ENCODE measurements at regions not wholly inside any gene's neighbourhood (a gene's known extent, or its start where the extent isn't known, plus 50 kb on each side); places are given as distances from the start of the nearest gene placed in this dataset.

GRCh38 chr22:22716136-22716665 lies 71.8 kb downstream of the GGTLC2 start:
- Histone ChIP-seq H3K79me2 (no peaks in the 10 kb centered on the region), H3K4me1 (no peaks in the 10 kb centered on the region), H3K9ac (no peak overlapping the region), H3K9me3 (ENCODE audit: control insufficient read depth, low read length) (no peaks in the 10 kb centered on the region), H3K36me3 (ENCODE audit: control insufficient read depth, insufficient read depth, low read length) (no peaks in the 10 kb centered on the region), H3K4me3 (ENCODE audit: low read depth, low read length) (no peak overlapping the region), H3K27ac (no peak overlapping the region), H2AFZ (no peak overlapping the region), H3K27me3 (ENCODE audit: control insufficient read depth, insufficient read depth, low read length) (no peaks in the 10 kb centered on the region), H3K4me2 (ENCODE audit: low read length) (no peak overlapping the region)
- TF ChIP-seq, protein P1, sequence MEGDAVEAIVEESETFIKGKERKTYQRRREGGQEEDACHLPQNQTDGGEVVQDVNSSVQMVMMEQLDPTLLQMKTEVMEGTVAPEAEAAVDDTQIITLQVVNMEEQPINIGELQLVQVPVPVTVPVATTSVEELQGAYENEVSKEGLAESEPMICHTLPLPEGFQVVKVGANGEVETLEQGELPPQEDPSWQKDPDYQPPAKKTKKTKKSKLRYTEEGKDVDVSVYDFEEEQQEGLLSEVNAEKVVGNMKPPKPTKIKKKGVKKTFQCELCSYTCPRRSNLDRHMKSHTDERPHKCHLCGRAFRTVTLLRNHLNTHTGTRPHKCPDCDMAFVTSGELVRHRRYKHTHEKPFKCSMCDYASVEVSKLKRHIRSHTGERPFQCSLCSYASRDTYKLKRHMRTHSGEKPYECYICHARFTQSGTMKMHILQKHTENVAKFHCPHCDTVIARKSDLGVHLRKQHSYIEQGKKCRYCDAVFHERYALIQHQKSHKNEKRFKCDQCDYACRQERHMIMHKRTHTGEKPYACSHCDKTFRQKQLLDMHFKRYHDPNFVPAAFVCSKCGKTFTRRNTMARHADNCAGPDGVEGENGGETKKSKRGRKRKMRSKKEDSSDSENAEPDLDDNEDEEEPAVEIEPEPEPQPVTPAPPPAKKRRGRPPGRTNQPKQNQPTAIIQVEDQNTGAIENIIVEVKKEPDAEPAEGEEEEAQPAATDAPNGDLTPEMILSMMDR (IDR thresholded peaks at IDR 0.05): no peak

DNA sequence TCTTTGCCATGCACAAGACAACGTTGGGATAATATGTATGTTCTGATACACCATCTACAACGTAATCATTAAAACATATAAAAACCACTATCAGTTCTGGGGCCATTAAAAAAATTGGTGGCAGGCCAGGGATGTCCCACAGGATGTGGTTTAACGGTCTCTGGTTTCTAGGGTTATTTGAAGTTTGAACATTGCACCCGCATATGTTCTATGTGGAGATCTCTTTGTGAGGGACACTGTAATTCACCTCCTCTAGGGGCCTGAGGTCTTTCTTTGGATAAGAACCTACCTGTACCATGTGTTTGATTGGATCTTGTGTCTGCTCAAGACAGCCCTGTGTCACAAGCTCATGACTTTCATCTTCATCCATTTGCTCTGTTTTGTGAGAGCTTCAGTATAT lies 73.2 kb downstream of the GGTLC2 start:
- Histone ChIP-seq H3K27ac (no peak overlapping the region), H3K9ac (no peak overlapping the region), H3K4me3 (ENCODE audit: low read depth, low read length) (no peak overlapping the region), H2AFZ (no peak overlapping the region), H3K27me3 (ENCODE audit: control insufficient read depth, insufficient read depth, low read length) (no peaks in the 10 kb centered on the region), H3K4me1 (no peaks in the 10 kb centered on the region), H3K79me2 (no peaks in the 10 kb centered on the region), H3K36me3 (ENCODE audit: control insufficient read depth, insufficient read depth, low read length) (no peaks in the 10 kb centered on the region), H3K4me2 (ENCODE audit: low read length) (no peak overlapping the region), H3K9me3 (ENCODE audit: control insufficient read depth, low read length) (no peaks in the 10 kb centered on the region)
- TF ChIP-seq, protein P1 (IDR thresholded peaks at IDR 0.05): no peak

DNA sequence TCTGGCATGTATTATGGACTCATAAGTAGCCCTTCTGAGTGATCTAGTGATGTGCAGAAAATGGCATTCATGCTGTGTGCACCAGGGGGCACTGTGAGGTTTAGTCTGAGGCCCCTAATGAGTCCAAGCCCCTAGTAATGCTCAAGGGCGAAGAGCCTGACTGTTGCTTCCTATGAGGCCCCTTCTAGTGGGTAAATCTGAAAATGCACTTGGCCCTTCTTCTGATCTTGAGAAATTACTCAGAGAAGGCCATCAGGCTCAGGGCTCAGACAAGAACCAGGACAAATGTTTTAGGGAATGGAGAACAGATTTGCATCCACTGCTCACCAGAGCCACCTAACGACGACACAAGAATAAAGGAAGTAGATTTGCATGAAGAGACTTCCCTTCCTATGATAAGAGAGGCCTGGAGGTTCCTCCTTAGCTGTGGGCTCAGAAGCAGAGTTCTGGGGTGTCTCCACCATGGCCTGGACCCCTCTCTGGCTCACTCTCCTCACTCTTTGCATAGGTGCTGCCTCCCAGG lies 75.8 kb downstream of the GGTLC2 start:
- Histone ChIP-seq H3K4me2 (ENCODE audit: low read length) (no peak overlapping the region), H3K9ac (no peak overlapping the region)
- TF ChIP-seq, protein P1 (IDR thresholded peaks at IDR 0.05): peak; percentile 12

DNA sequence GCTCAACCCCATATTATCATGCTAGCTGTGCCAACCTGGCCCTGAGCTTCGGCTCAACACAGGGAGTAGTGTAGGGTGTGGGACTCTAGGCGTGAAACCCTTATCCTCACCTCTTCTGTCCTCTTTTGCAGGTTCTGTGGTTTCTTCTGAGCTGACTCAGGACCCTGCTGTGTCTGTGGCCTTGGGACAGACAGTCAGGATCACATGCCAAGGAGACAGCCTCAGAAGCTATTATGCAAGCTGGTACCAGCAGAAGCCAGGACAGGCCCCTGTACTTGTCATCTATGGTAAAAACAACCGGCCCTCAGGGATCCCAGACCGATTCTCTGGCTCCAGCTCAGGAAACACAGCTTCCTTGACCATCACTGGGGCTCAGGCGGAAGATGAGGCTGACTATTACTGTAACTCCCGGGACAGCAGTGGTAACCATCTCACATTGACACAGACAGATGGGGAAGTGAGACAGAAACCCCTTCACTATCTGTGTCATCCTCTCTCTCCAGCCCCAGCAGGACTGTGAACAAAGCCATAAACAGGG lies 76.4 kb downstream of the GGTLC2 start:
- no peak overlapping the region for H3K4me2 ChIP-seq (ENCODE audit: low read length)
- H3K4me1 ChIP-seq: no peaks in the 10 kb centered on the region
- no peaks in the 10 kb centered on the region for H3K36me3 ChIP-seq (ENCODE audit: control insufficient read depth, insufficient read depth, low read length)
- no peak overlapping the region for H3K9ac ChIP-seq
- TF ChIP-seq, protein P1 (IDR thresholded peaks at IDR 0.05): no peak
- H3K27ac ChIP-seq: no peak overlapping the region
- no peak overlapping the region for H3K4me3 ChIP-seq (ENCODE audit: low read depth, low read length)
- H2AFZ ChIP-seq: no peak overlapping the region
- no peaks in the 10 kb centered on the region for H3K79me2 ChIP-seq
- no peaks in the 10 kb centered on the region for H3K9me3 ChIP-seq (ENCODE audit: control insufficient read depth, low read length)
- no peaks in the 10 kb centered on the region for H3K27me3 ChIP-seq (ENCODE audit: control insufficient read depth, insufficient read depth, low read length)

More for the DNA sequence above, 75.8 kb downstream of the GGTLC2 start:
- Histone ChIP-seq H3K36me3 (ENCODE audit: control insufficient read depth, insufficient read depth, low read length) (no peaks in the 10 kb centered on the region), H2AFZ (no peak overlapping the region), H3K4me1 (no peaks in the 10 kb centered on the region), H3K4me3 (ENCODE audit: low read depth, low read length) (no peak overlapping the region), H3K27me3 (ENCODE audit: control insufficient read depth, insufficient read depth, low read length) (no peaks in the 10 kb centered on the region), H3K79me2 (no peaks in the 10 kb centered on the region), H3K9me3 (ENCODE audit: control insufficient read depth, low read length) (no peaks in the 10 kb centered on the region), H3K27ac (no peak overlapping the region)

Data from parathyroid adenoma (tissue), 2 donors.